Activated naive CD8-positive, alpha-beta T cell (primary cell): ENCODE measurements at regions not wholly inside any gene's neighbourhood (a gene's known extent, or its start where the extent isn't known, plus 50 kb on each side); places are given as distances from the start of the nearest gene placed in this dataset.
"Not testable (repeated sequence)": the region's sequence is repeated elsewhere in the genome, so short reads cannot be mapped to it uniquely, and the experiment has no call there.

ENCODE experiments used
- H3K27ac Mint-ChIP-seq: one replicate; pipeline ENCODE4 v1.8.0; 2021; ENCODE audit warnings: mixed read lengths
- H3K27me3 Mint-ChIP-seq: one replicate; pipeline ENCODE4 v1.8.0; 2021; ENCODE audit warnings: mixed read lengths
- H3K36me3 Mint-ChIP-seq: one replicate; pipeline ENCODE4 v1.8.0; 2021; ENCODE audit warnings: mixed read lengths
- H3K4me1 Mint-ChIP-seq: one replicate; pipeline ENCODE4 v1.8.0; 2021; ENCODE audit warnings: low read depth, mixed read lengths
- H3K4me3 Mint-ChIP-seq: one replicate; pipeline ENCODE4 v1.8.0; 2021; ENCODE audit warnings: mild to moderate bottlenecking, mixed read lengths
- H3K9me3 Mint-ChIP-seq: one replicate; pipeline ENCODE4 v1.8.0; 2021; ENCODE audit warnings: low read depth, mixed read lengths

DNA sequence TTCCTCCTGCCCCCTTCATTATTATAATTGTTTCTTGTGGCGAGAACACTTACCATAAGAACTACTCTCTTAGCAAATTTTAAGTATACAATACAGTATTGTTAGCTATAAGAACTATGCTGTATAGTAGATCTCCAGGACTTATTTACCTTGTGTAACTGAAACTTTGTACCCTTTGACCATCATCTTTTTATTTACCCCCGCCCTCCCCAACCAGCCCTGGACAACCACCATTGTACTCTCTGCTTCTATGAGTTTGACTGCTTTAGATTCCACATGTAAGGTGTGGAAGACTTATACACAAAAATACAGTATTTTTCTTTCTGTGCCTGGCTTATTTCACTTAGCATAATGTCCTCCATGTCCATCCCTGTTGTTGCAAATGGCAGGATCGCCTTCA lies 161.1 kb downstream of the PHF8 start:
- no peak overlapping the region for H3K27ac Mint-ChIP-seq
- H3K27me3 Mint-ChIP-seq = peaks cover 7% of the 10 kb centered on the region
- H3K4me3 Mint-ChIP-seq = no peak overlapping the region
- H3K4me1 Mint-ChIP-seq = no peaks in the 10 kb centered on the region
- H3K9me3 Mint-ChIP-seq = no peaks in the 10 kb centered on the region
- H3K36me3 Mint-ChIP-seq = no peaks in the 10 kb centered on the region

DNA sequence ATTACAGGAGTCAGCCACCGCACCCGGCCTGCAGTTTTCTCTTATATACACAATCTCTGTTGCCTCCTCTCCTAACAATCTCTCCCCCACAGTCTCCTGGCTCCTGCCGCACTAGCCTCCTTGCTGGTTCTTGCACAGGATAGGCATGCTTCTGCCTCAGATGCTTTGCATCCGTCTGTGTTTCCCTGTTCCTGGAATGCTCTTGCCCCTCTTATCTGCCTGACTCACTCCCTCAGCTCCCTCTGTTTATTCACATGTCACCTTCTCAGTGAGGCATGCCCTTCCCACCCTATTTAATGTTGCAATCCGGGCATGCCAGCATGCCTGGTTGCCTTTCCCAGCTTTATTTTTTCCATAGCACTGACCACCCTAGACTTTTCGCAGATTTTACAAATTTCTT lies 161.9 kb downstream of the PHF8 start:
- no peaks in the 10 kb centered on the region for H3K36me3 Mint-ChIP-seq
- no peak overlapping the region for H3K27ac Mint-ChIP-seq
- H3K9me3 Mint-ChIP-seq = peaks cover 1% of the 10 kb centered on the region
- H3K4me3 Mint-ChIP-seq = no peak overlapping the region
- H3K27me3 Mint-ChIP-seq = peaks cover 6% of the 10 kb centered on the region
- H3K4me1 Mint-ChIP-seq = no peaks in the 10 kb centered on the region

DNA sequence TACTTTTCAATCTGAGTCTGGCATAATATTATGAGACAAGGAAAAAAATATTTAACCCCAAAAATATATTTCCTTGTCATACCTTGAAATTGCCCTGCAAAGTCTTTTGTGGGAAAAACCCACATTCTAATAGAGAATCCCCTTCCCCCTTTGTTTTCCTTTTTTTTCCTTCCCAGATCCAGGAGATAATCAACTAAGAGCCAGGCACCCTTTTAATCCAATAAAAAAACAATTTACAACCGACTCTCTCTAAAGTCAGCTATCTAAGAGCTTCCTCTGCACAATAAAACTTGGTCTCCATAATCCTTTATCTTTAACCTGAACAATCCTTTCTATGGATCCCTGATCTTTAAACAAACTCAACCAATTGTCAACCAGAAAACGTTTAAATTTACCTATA lies 163.5 kb downstream of the PHF8 start:
- H3K27me3 Mint-ChIP-seq, H3K9me3 Mint-ChIP-seq, H3K27ac Mint-ChIP-seq, H3K4me1 Mint-ChIP-seq, H3K4me3 Mint-ChIP-seq, H3K36me3 Mint-ChIP-seq: not testable (repeated sequence)

DNA sequence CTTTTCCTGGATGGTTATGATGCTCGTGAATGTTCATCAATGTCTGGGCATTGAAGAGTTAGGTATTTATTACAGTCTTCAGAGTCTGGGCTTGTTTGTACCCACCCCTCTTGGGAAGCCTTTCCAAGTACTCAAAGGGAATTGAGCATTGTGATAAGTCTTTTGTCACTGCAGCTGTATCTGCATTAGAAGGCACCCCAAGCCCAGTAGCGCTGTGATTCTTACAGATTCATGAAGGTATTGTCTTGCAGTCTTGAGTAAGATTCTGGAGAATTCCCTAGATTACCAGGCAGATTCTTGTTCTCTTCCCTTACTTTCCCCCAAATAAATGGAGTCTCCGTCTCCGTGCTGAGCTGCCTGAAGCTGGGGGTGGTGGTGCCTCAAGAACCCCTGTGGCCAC lies 173.4 kb upstream of the HUWE1 start:
- Mint-ChIP-seq H3K4me1 (no peaks in the 10 kb centered on the region), H3K27ac (no peak overlapping the region), H3K36me3 (no peaks in the 10 kb centered on the region), H3K4me3 (no peak overlapping the region), H3K27me3 (peaks cover 3% of the 10 kb centered on the region), H3K9me3 (no peaks in the 10 kb centered on the region)

DNA sequence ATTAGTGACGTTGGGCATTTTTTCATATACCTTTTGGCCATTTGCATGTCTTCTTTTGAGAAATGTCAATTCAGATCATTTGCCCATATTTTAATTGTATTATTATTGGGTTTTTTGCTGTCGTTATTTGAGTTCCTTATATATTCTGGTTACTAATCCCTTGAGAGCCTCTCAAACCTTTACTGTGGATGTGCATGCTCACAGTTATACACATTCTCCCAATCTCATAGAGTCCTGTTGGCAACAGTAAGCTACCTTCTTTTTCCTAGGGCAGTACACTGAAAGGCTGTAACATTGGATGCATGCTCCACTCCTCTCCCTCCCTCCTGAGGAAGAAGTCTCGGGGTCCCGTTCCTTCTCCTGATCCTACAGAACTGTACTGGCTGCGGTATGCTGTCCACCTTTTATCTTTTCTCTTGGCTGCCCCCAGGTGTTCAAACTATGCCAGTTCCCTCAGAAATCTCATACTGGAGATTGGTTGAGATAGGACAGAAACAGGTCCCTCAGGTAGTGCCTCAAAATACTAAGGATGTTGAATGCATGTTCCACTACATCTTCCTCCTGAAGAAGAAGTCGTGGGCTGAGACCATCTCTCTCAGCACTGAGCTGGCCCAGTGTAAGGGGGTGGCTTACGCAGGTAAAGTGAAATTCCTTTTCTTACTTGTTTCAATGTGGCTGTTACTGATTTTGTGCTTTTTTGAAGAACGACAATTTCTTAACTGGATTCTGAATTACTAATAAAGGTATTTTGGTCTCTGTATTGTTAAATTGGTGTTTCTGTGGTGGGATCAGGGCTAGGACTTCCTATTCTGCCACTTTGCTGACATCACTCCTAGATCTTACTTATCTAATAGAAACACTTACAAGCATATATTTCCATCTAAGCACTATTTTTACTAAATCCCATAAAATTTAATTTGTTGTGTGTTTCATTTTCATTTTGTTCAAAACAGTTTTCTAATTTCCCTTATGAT lies 145.4 kb upstream of the HUWE1 start:
- H3K9me3 Mint-ChIP-seq = no peaks in the 10 kb centered on the region
- peaks cover 6% of the 10 kb centered on the region for H3K4me1 Mint-ChIP-seq
- no peaks in the 10 kb centered on the region for H3K36me3 Mint-ChIP-seq
- H3K27me3 Mint-ChIP-seq = no peaks in the 10 kb centered on the region
- no peak overlapping the region for H3K4me3 Mint-ChIP-seq
- no peak overlapping the region for H3K27ac Mint-ChIP-seq

DNA sequence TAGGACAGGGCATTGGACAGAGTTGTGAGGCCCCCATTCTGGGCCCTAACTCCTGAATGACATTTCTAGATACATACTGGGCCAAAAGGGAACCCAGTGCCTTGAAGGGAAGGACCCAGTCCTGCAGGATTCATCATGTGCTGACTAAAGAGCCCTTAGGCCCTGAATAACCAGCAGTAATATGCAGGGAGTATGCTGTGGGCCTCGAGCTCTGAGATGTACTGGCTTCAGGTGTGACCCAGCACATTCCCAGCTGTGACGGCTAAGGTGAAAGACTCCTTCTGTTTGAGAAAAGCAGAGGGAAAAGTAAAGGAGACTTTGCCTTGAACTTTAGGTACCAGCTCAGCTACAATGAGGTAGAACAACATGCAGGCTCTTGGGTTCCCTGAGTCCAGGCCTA lies 138.2 kb upstream of the HUWE1 start:
- Mint-ChIP-seq H3K4me1 (peaks cover 3% of the 10 kb centered on the region), H3K27me3 (no peaks in the 10 kb centered on the region), H3K9me3 (no peaks in the 10 kb centered on the region), H3K4me3 (no peak overlapping the region), H3K27ac (no peak overlapping the region), H3K36me3 (no peaks in the 10 kb centered on the region)

DNA sequence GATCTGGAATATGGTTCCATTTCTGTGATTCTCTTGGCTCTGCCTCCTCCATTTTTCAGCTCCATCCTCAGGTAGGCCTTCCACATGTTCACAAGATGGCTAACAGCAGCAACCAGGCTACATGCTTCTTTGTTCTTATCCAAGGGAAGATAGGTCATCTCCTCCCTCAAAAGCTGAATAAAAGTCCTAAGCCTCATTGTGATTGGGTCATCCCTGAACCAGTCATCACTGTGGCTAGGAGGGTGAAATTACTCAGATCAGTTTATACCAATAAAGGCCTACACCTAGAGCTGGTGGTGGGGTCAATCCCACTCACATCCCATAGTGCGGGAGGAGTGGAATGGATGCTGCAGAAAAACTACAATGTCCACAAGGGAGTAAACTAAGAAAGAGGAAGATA lies 131.6 kb upstream of the HUWE1 start:
- H3K36me3 Mint-ChIP-seq, H3K27ac Mint-ChIP-seq, H3K4me3 Mint-ChIP-seq, H3K27me3 Mint-ChIP-seq, H3K4me1 Mint-ChIP-seq, H3K9me3 Mint-ChIP-seq: not testable (repeated sequence)

DNA sequence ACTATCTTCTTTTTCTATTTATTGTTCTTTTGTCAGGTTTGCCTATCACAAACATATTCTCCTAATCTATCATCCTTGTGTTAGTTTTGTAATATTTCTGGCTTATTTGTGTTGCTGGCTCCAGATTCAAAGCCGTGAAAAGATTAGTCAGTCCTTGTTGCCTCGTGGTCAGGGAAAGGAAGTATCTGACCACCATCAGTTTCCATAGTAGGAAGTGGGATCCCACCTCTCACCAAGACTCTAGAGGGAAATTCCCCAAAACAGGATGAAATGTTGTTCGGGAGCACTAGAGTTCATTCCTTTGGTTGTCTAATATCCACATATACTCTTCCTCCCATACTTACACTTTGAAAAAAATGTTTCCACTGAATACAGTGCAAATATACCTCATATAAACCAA lies 131.0 kb upstream of the HUWE1 start:
- Mint-ChIP-seq H3K36me3 (no peaks in the 10 kb centered on the region), H3K27ac (no peak overlapping the region), H3K27me3 (no peaks in the 10 kb centered on the region)

DNA sequence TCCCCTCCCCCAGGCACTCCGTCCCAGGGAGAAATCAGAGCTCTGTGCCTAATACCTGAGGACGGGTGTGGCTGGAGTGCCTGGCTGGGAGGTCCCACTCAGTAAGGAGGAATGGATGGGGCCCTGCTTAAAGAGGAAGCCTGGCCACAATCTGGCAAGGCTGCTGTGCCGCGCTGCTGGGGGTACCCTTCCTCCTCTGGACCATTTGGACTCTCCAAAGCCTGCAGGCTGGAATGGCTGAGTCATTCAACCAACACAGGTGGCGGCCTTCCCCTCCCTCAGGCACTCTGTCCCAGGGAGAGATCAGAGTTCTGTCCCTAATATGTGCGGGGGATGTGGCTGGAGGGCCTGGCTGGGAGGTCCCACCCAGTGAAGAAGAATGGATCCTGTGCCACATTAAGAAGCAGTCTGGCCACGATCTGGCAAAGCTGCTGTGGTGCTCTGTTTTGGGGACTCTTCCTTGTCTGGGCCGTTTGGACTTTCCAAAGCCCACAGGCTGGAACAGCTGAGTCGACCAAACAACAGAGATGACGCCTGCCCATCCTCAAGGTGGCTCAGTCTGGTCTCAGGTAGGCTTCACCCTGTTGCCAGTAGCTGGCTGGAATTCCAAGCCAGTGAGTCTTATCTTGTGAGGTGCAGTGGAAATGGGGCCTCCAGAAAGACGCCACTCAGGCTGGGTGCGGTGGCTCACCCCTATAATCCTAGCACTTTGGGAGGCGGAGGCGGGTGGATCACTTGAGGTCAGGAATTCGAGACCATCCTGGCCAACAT lies 127.3 kb upstream of the HUWE1 start:
- Mint-ChIP-seq H3K9me3 (no peaks in the 10 kb centered on the region), H3K4me1 (peaks cover 6% of the 10 kb centered on the region), H3K36me3 (no peaks in the 10 kb centered on the region), H3K27me3 (no peaks in the 10 kb centered on the region), H3K27ac (no peak overlapping the region), H3K4me3 (no peak overlapping the region)

More for the DNA sequence above, 131.0 kb upstream of the HUWE1 start:
- H3K9me3 Mint-ChIP-seq = no peaks in the 10 kb centered on the region
- no peak overlapping the region for H3K4me3 Mint-ChIP-seq
- peaks cover 6% of the 10 kb centered on the region for H3K4me1 Mint-ChIP-seq

DNA sequence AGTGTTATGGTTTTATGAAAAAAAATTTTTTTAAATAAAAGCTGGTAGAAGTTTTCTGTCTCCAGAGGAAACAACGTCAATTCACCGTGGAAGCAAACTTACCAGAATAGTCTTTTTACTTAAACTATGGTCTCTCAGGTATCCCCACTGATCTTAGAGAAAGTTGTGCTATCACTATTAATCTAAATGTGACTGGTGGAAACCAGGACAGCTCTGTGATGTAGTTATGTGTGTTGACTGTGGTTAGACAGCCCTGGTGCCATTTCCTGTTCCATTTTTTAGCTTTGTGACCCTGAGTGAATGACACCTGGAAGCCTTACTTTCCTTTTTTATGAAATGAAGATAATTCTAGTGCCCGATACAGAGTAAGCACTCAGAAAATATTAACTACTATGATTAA lies 111.8 kb upstream of the HUWE1 start:
- peaks cover 3% of the 10 kb centered on the region for H3K4me1 Mint-ChIP-seq
- no peak overlapping the region for H3K27ac Mint-ChIP-seq
- no peak overlapping the region for H3K4me3 Mint-ChIP-seq
- no peaks in the 10 kb centered on the region for H3K27me3 Mint-ChIP-seq
- no peaks in the 10 kb centered on the region for H3K36me3 Mint-ChIP-seq
- no peaks in the 10 kb centered on the region for H3K9me3 Mint-ChIP-seq

DNA sequence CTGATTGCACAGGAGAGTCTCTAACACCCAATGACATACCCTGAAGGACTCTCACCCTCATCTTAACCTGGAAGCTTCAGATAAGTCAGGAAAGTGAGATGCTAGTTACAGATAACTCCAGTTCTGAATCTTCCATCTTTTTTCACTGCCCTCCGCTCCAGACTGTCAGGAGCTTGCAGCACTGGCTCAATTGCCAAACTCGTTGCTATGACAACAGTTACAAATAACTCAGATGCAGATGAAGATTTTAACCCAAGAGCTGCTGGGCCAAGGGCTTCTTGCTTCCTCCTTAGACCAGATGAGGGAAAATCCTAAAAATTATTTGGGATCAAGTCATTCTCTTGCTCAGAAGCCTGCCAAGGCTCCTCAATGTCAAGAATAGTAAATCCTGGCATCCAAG lies 109.1 kb upstream of the HUWE1 start:
- Mint-ChIP-seq H3K4me1 (peaks cover 3% of the 10 kb centered on the region), H3K9me3 (no peaks in the 10 kb centered on the region), H3K27ac (no peak overlapping the region), H3K27me3 (no peaks in the 10 kb centered on the region), H3K36me3 (no peaks in the 10 kb centered on the region), H3K4me3 (no peak overlapping the region)

DNA sequence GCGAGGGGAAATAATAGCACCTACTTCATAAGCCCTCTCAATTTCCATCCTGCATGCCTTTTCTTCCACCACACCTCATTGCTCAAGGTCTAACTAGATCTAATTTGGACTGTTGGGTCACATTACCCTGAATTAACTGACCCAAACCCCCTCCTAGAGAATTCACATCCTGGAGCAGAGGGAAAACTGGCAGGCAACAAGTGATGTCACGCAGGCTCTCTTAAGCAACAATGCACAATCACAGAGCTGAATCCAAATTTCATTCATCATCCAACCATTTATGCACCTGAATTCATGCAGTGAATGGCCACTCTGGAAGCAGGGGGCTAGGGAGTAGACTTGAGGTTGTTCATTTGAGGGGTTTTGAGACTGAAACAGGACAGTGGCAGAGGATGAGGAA lies 107.7 kb upstream of the HUWE1 start:
- no peak overlapping the region for H3K27ac Mint-ChIP-seq
- H3K4me3 Mint-ChIP-seq = no peak overlapping the region
- H3K36me3 Mint-ChIP-seq = no peaks in the 10 kb centered on the region

DNA sequence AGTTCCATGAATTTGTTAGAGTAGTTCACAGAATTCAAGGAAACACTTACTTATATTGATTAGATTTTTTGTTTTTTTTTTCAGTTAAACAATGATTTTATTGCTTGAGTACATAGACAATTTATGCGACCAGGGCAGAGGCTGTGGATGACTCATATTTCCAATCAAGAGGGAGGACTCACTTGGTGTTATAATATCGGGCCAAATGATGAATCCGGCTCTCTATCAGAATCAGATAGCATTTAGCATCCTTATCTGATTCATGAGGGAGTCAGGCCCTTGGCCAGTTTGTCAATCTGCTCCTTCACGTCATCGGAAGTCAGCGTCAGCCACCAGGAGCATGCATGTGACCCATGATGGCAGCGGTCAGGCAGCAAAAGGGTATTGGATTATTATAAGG lies 82.3 kb upstream of the HUWE1 start:
- no peak overlapping the region for H3K4me3 Mint-ChIP-seq
- H3K27me3 Mint-ChIP-seq = no peaks in the 10 kb centered on the region
- no peak overlapping the region for H3K27ac Mint-ChIP-seq
- peaks cover 15% of the 10 kb centered on the region for H3K4me1 Mint-ChIP-seq
- H3K9me3 Mint-ChIP-seq = no peaks in the 10 kb centered on the region
- H3K36me3 Mint-ChIP-seq = no peaks in the 10 kb centered on the region

More for the DNA sequence above, 107.7 kb upstream of the HUWE1 start:
- Mint-ChIP-seq H3K4me1 (peaks cover 3% of the 10 kb centered on the region), H3K27me3 (no peaks in the 10 kb centered on the region), H3K9me3 (no peaks in the 10 kb centered on the region)

DNA sequence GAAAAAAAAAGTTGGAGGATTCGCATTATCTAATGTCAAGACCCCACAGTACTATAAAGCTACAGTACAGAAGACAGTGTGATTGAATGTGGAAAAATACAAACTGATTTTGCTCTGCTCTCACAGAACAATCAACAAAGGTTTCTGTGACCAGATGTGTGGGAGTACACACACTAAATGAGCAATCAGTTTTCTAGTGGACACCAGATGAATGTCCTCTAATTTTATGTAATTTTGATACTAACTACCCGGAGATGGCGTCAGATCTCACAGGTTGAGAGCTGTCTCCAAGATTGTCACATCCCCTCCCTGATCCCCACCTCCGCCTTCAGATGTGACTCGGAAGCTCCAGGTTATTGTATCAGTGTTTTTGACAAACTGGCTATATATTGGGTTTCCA lies 81.9 kb upstream of the HUWE1 start:
- Mint-ChIP-seq H3K4me3 (no peak overlapping the region), H3K9me3 (no peaks in the 10 kb centered on the region), H3K27me3 (no peaks in the 10 kb centered on the region), H3K36me3 (no peaks in the 10 kb centered on the region), H3K4me1 (peaks cover 15% of the 10 kb centered on the region), H3K27ac (peak overlapping the region; percentile 54)

DNA sequence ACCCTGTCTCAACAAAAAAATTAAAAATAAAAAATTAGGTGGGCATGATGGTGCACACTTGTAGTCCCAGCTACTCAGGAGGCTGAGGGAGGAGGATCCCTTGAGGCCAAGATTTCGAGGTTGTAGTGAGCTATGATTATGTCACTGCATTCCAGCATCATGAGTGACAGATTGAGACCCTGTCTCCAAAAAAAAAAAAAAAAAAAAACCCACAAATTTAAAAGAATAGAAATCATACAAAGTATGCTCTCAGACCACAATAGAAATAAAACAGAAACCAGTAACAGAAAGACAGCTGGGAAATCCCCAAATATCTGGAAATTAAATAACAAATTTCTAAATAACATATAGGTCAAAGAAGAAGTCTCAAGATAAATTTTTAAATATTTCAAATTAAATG lies 81.0 kb upstream of the HUWE1 start:
- Mint-ChIP-seq H3K27ac (no peak overlapping the region), H3K27me3 (no peaks in the 10 kb centered on the region), H3K4me3 (no peak overlapping the region), H3K36me3 (no peaks in the 10 kb centered on the region), H3K4me1 (peaks cover 15% of the 10 kb centered on the region), H3K9me3 (no peaks in the 10 kb centered on the region)
